CD4-positive, alpha-beta T cell (primary cell): ENCODE measurements at regions not wholly inside any gene's neighbourhood (a gene's known extent, or its start where the extent isn't known, plus 50 kb on each side); places are given as distances from the start of the nearest gene placed in this dataset.

Source experiments
- ATAC-seq: fragments of 200-7000 bp; cut with Tn5 transposase; one replicate; pipeline ENCODE4 v1.10.0; 2022; ENCODE audit warnings: mild to moderate bottlenecking; ENCODE audit not compliant: poor library complexity
- CTCF ChIA-PET: fragments of 350-600 bp; sonication (Branson Sonifier 250); formaldehyde crosslinking; loops from one replicate; lab custom pipeline; 2021; ENCODE audit warnings: antibody characterized with exemption, inconsistent platforms; lab: Charles Lee
- POLR2A ChIA-PET: fragments of 350-600 bp; sonication (Branson Sonifier 250); formaldehyde crosslinking; loops from one replicate; lab custom pipeline; 2021; ENCODE audit warnings: antibody characterized with exemption, inconsistent platforms; lab: Charles Lee
- DNase-seq, 14 experiments: peaks; one replicate each; pipeline ENCODE4 v3.0.0-alpha.2; 2013 to 2020; ENCODE audit warnings: mixed read lengths in 2 of 14
- H3K27ac ChIP-seq, 2 donors: one replicate each; pipeline versions ENCODE4 v1.5.1 to v1.7.0; 2013; ENCODE audit warnings: low read length in 2 of 2, low read depth in 1 of 2, mild to moderate bottlenecking in 1 of 2
- H3K27me3 ChIP-seq, 2 experiments: 1 replicate in 1 of 2; 2 replicates in 1 of 2; pipeline versions ENCODE4 v1.6.1 to v1.7.0; 2013; ENCODE audit warnings: low read length in 2 of 2, control low read depth in 1 of 2, mild to moderate bottlenecking in 1 of 2, moderate library complexity in 1 of 2; ENCODE audit not compliant: insufficient read depth in 2 of 2, control insufficient read depth in 1 of 2
- H3K36me3 ChIP-seq: one replicate; pipeline ENCODE4 v1.6.1; 2013; ENCODE audit warnings: low read length, control low read depth; ENCODE audit not compliant: insufficient read depth
- H3K4me1 ChIP-seq: one replicate; pipeline ENCODE4 v1.6.1; 2013; ENCODE audit warnings: low read length, control low read depth; ENCODE audit not compliant: insufficient read depth
- H3K4me3 ChIP-seq: one replicate; pipeline ENCODE4 v1.5.1; 2013; ENCODE audit warnings: mild to moderate bottlenecking, low read length, moderate library complexity
- H3K9me3 ChIP-seq, 2 experiments: 1 replicate in 1 of 2; 2 replicates in 1 of 2; pipeline versions ENCODE4 v1.6.1 to v1.7.0; 2013; ENCODE audit warnings: low read length in 2 of 2, mild to moderate bottlenecking in 2 of 2, control low read depth in 1 of 2, moderate library complexity in 1 of 2; ENCODE audit not compliant: control insufficient read depth in 1 of 2, insufficient read depth in 1 of 2
- H3K27ac Mint-ChIP-seq: one replicate; pipeline ENCODE4 v1.8.0; 2020; ENCODE audit warnings: mixed read lengths
- H3K27me3 Mint-ChIP-seq: one replicate; pipeline ENCODE4 v1.8.0; 2021; ENCODE audit warnings: mixed read lengths
- H3K36me3 Mint-ChIP-seq: one replicate; pipeline ENCODE4 v1.8.0; 2021; ENCODE audit warnings: low read depth, mixed read lengths
- H3K4me1 Mint-ChIP-seq: one replicate; pipeline ENCODE4 v1.8.0; 2021; ENCODE audit warnings: low read depth, mixed read lengths
- H3K4me3 Mint-ChIP-seq: one replicate; pipeline ENCODE4 v1.8.0; 2020; ENCODE audit warnings: mild to moderate bottlenecking, mixed read lengths
- H3K9me3 Mint-ChIP-seq: one replicate; pipeline ENCODE4 v1.8.0; 2020; ENCODE audit warnings: mixed read lengths
- intact Hi-C, 2 experiments: fragments of 100-400 bp; cut with DNase I in 1 of 2; cut with micrococcal nuclease in 1 of 2; formaldehyde crosslinking; loops; one replicate each; pipeline versions ENCODE4 v1.15.1 to v1.9.0; 2023 to 2025; cut with DNase I, micrococcal nuclease
- TF ChIP-seq, protein P1 (sequence below): fragments of 200-600 bp; IDR thresholded peaks from one replicate; pipeline ENCODE4 v1.8.0; 2022; ENCODE audit warnings: antibody characterized with exemption, mild to moderate bottlenecking

DNA sequence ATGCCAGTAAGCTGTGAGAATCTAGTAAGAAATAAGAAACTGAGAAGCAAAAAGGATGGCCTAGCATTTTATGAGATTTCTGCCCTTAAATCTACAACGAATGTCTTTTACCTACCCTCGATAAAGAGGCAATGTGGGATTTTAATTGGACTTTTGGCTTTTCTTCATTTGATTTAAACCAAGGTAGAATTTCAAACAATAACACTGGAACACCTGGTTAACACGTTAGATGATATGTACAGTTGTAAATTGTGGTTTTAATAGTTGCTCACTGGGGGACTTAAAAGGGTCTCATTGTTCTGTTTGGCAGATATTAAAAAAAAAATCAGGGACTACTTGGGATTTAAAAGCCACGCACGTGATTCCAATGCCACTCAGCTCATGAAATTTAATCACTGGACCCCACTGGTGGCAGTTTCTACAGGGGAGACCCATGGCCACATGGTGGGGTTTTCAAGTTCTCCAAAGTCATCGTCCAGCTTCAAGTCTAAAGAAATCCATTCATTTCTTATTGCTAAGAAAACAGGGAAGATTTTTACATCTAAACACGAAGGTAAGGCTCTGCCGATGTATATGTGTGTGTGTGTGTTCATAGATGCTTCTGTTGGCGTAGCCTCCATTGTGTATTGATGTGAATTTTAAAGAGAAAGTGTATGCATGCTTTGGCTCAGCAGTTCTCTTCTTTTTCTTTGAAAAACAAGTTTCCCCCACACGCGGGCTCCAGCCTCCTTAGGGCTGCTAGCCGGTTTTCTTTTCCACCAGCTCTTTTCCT lies 588.6 kb upstream of the MKI67 start:
- no peak overlapping the region for H3K4me3 ChIP-seq
- no peak overlapping the region for H3K27ac Mint-ChIP-seq
- peaks cover 25% of the 10 kb centered on the region for H3K27me3 Mint-ChIP-seq
- H3K4me1 ChIP-seq, result no peaks in the 10 kb centered on the region
- ChIA-PET POLR2A (no interaction called here), CTCF (no interaction called here)
- no peaks in the 10 kb centered on the region for H3K9me3 Mint-ChIP-seq
- H3K27ac ChIP-seq, result no peak overlapping the region
- H3K4me3 Mint-ChIP-seq, result no peak overlapping the region
- DNase-seq, result no peak
- H3K36me3 Mint-ChIP-seq, result no peaks in the 10 kb centered on the region
- intact Hi-C loops, result no loop called here
- peaks cover 0 to 42% of the 10 kb centered on the region in 2 experiments for H3K9me3 ChIP-seq
- no peaks in the 10 kb centered on the region for H3K4me1 Mint-ChIP-seq
- ATAC-seq, result no peak
- TF ChIP-seq, protein P1, sequence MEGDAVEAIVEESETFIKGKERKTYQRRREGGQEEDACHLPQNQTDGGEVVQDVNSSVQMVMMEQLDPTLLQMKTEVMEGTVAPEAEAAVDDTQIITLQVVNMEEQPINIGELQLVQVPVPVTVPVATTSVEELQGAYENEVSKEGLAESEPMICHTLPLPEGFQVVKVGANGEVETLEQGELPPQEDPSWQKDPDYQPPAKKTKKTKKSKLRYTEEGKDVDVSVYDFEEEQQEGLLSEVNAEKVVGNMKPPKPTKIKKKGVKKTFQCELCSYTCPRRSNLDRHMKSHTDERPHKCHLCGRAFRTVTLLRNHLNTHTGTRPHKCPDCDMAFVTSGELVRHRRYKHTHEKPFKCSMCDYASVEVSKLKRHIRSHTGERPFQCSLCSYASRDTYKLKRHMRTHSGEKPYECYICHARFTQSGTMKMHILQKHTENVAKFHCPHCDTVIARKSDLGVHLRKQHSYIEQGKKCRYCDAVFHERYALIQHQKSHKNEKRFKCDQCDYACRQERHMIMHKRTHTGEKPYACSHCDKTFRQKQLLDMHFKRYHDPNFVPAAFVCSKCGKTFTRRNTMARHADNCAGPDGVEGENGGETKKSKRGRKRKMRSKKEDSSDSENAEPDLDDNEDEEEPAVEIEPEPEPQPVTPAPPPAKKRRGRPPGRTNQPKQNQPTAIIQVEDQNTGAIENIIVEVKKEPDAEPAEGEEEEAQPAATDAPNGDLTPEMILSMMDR, result no peak
- H3K27me3 ChIP-seq, result peaks cover 5 to 16% of the 10 kb centered on the region in 2 experiments
- H3K36me3 ChIP-seq, result no peaks in the 10 kb centered on the region

DNA sequence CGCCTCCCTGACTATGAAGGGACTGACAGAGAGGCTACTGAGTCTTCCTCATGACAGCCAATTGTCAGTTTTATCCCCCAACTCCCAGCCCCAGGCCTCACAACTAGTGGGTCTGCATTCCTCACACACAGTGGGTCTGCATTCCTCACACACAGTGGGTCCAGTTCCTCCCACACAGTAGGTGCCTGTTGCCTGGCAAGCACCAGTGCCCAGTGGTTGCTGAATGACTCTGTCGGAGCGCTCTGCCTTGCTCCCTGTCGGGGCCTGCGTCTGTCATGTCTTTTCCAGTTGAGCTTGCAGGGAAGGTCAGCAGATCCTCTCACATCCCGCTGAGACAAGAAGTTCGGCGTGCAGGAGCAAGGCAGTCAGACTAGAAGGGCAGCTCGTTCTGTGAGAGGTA lies 590.0 kb upstream of the MKI67 start:
- Histone ChIP-seq H3K36me3 (no peaks in the 10 kb centered on the region), H3K27ac (no peak overlapping the region), H3K4me3 (no peak overlapping the region), H3K4me1 (no peaks in the 10 kb centered on the region), H3K9me3 (peaks cover 0 to 33% of the 10 kb centered on the region in 2 experiments), H3K27me3 (peaks cover 2 to 5% of the 10 kb centered on the region in 2 experiments)
- TF ChIP-seq, protein P1, result no peak
- Mint-ChIP-seq H3K4me3 (no peak overlapping the region), H3K4me1 (no peaks in the 10 kb centered on the region), H3K36me3 (no peaks in the 10 kb centered on the region), H3K27ac (no peak overlapping the region), H3K9me3 (no peaks in the 10 kb centered on the region), H3K27me3 (peaks cover 22% of the 10 kb centered on the region)
- ChIA-PET POLR2A (no interaction called here), CTCF (no interaction called here)
- DNase-seq (no peak), ATAC-seq (no peak)
- intact Hi-C loops, result no loop called here

DNA sequence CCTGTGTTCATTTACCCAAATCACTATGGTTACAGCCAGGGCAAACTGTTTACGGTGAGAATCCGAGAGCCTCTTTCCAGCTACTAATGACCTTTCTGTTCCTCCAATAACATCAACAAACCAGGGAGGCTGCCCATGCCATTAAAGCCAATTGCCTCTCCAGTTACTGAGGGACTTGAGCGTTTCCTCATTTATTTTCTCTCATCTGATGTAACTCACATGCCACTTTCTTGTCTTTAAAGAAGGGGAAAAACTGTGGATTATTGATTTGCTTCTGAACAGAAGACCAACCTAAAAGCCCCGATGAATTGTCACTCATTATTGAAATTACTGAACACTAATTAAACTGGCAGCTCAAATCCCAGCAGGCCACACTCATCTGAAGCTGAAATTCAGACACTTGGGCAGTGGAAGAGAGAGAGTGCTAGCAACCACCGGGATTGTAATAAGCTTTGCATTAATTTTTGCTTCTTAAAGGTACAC lies 595.8 kb upstream of the MKI67 start:
- ATAC-seq (no peak), DNase-seq (no peak)
- Mint-ChIP-seq H3K27me3 (no peaks in the 10 kb centered on the region), H3K4me1 (no peaks in the 10 kb centered on the region), H3K36me3 (no peaks in the 10 kb centered on the region), H3K4me3 (no peak overlapping the region), H3K27ac (no peak overlapping the region), H3K9me3 (no peaks in the 10 kb centered on the region)
- Histone ChIP-seq H3K27me3 (no peaks in the 10 kb centered on the region), H3K9me3 (peaks cover 0 to 17% of the 10 kb centered on the region in 2 experiments), H3K4me1 (no peaks in the 10 kb centered on the region), H3K36me3 (no peaks in the 10 kb centered on the region), H3K4me3 (no peak overlapping the region), H3K27ac (no peak overlapping the region)
- POLR2A ChIA-PET, result no interaction called here
- TF ChIP-seq, protein P1, result no peak
- CTCF ChIA-PET, result no interaction called here
- intact Hi-C loops, result no loop called here
